HCEC 1CT (cell line): ENCODE measurements at regions not wholly inside any gene's neighbourhood (a gene's known extent, or its start where the extent isn't known, plus 50 kb on each side); places are given as distances from the start of the nearest gene placed in this dataset.
A peak's percentile ranks its signal among the peaks of the same experiment; 100 is the strongest.

Experiments used
- DNase-seq: peaks from one replicate; pipeline ENCODE4 v3.0.0-alpha.2; 2017

DNA sequence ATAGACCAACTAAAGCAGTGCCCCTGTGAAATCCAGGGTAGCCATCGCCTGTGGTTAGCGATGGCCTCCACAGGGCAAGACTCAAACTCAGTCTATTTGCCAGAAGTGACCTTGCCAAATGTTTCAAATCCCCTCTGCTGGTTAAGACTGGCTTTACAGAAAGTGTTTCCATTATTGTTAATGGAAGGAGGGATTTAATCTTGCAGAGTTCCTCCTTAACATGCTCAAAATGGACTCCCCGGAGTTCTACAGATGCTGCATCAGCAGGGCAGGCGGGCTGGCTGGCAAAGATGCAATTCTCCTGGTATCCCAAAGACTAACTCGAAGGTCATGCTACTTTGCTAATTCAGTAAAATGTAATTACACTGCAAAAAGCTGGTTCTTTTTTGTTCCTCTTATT lies 313.0 kb upstream of the SLC7A11 start:
- DNase-seq: no peak

DNA sequence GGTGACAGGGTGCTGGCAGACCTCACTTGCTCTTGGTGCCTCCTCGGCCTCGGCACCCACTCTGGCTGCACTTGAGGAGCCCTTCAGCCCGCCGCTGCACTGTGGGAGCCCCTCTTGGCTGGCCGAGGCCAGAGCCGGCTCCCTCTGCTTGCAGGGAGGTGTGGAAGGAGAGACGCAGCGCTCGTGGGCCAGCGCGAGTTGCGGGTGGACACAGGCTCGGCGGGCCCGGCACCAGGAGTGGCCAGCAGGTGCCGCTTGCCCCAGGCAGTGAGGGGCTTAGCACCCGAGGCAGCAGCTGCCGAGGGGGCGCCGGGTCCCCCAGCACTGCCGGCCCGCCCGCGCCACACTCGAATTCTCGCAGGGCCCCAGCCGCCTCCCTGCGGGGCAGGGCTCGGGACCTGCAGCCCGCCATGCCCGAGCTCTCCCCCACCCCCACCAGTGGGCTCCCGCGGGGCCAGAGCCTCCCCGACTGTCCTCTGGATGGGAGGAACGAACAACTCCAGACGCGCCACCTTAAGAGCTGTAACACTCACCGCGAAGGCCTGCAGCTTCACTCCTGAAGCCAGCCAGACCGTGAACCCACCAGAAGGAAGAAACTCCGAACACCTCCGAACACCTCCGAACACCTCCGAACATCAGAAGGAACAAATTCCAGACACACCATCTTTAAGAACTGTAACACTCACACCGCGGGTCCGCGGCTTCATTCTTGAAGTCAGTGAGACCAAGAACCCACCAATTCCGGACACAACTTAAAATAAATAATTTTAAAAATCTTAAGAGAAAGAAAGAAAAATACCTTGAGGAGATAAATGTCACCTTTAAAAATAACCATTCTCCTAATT lies 311.1 kb upstream of the SLC7A11 start:
- no peak for DNase-seq

DNA sequence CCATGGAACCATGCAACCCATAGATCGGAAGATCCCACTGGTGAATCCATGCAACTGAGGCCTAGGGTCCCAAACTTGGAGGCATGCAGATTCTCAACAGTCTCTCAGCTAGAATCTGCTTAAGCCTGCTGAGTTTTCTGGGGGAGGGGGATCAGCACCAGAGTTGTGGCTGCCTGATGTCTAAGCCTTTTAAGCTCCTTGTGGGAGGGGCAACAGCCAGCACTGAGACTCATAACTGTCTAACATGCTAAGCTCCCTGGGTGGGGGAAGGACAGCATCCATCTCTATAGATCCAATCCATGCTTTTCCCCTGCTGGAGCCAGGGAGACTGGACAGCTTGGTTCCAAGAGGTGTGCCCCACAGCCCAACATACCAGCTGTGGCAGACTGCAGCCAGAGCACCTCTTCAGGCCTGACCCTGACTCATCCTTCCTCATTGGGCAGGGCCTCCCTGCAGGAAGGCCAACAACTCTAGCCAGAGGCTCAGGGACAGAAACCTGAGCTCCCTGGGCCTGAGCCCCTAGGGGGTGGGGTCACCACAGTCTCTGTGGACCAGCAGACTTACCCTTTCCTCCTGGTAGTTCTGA lies 300.1 kb upstream of the SLC7A11 start:
- no peak for DNase-seq

DNA sequence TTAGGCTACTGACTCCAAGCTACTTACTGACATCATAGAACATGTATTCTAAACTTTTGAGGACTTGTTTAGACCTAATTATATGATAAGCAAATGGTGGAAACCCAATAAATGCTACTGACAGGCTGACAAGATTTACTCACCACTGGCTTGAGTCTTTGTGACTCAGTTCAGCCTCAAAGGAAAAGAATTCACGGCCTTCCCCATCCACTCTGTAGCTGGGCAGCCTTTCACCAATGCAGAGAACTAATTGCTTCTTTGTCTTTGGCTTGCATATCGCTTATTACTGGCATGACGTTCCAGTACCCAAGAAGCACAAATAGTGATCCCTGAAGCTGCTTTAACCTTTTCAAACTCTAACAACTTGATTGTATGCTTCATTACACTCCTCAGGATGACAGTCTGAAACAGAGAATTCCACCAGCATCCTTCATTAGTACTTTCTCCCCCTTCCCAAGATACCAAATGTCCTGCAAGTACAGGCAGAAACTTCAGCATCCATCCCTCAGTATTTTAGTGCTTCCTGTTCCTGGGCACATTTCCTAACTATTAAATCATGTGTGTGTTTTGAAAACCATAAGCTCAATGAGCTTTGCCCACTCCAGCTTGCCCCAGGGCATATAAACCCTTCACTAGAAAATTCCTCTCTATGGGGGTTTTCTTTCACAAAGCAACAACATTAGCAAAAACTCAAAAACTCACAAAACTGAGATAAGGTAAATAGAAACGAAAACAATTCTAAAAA lies 298.1 kb upstream of the SLC7A11 start:
- DNase-seq: no peak

DNA sequence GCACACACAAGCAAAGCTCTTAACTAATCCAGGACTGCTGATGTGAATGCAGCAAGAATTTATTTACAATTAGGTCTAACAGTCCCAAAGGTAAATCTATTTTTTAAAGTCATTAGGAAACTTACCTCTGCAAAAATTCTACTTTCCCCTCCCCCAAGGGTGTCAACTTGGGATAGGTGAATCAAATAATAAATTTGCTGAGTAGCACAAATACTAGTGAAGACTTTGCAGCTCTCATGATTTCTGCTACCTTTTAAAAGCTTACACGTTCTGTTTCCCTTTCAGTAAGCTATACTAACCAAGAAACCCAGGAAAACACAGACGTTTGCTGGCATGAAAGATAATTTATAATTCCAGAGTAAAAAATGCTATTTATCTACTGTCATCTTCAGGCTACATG lies 296.6 kb upstream of the SLC7A11 start:
- no peak for DNase-seq

DNA sequence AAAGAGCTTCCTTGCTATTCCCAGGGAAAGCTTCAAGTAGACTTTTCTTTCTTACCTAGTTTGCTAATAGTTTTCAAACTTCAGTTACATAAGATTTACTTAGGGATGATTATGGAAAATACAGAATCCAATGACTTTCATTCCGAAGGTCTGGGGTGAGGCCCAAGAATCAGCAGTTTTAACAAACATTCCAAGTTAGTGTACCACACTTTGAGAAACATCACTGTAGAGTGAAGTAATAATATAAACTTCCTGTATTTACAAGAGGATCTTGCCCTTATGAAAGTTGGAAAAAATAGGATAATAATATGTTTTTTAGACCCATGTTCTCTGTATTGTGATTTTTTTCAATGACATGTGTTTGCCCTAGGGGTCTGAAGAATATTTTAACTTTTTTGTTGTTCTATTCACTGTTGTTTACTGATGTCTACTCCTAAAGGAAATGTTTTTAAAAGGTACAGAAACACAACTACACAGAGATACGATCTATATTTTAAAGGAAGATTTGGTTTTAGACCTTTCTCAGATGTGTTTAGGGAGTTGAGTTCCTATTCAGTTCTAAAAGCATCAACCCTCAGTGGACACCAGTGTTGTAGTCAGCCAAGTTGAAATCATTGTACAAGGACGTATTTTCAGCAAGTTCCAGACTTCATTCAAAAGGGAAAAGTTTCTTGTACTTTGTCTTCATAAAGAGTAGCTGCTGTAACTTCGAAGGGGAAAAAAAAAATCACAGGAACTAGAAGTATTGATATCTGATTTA lies 295.8 kb upstream of the SLC7A11 start:
- DNase-seq: no peak

DNA sequence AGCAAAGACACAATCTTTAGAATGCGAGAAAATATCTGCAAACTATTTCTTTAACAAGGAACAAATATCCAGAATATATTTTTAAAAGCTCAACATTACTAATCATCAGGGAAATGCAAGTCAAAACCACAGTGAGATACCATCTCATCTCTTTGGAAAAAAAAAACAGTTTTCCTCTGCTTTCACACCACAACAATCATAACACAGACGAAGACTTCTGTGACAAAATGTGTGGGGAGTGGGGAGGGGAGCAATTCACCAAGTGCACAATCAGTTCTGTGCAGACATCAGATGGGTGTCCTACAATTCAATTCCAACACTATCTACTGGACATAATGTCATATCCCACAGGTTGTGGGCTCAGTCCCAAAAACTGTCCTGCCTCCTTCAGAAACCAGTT lies 293.2 kb upstream of the SLC7A11 start:
- DNase-seq: no peak

DNA sequence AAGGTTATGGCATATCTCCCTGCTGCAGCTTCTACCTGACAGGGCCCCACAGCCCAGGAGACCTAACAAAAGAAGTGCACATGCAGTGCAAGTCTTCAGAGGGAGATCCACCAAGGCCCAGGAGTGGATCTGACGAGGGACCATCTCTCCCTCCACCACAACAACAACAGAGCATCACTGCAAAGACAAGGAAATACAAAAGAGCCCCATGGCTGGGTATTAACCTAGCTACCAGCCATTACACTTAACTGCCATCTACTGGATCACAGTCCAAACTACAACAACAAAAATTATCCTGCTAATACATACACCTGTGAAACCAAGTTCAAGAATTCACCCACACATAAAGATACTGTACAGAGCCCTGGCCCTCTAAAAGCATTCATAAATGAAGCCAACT lies 280.2 kb upstream of the SLC7A11 start:
- no peak for DNase-seq

DNA sequence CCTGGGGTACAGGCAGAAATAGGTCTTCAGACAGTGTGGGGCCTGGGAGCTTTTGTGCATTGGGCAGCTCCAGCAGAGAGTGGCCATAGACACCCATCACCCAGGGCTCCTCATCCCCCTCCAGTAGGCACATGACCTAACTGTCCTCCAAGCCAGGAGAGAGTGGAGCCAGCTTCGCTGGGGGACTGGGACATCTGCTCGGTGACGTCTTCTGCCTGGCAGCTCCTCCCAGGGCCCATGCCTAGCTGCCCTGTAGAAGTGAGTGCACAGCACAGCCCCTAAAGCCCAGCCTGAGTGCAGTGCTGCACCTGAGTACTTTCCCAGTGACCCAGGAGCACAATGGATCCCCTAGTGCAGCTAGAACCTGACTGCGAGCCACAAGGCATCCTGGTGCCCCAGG lies 279.7 kb upstream of the SLC7A11 start:
- no peak for DNase-seq

DNA sequence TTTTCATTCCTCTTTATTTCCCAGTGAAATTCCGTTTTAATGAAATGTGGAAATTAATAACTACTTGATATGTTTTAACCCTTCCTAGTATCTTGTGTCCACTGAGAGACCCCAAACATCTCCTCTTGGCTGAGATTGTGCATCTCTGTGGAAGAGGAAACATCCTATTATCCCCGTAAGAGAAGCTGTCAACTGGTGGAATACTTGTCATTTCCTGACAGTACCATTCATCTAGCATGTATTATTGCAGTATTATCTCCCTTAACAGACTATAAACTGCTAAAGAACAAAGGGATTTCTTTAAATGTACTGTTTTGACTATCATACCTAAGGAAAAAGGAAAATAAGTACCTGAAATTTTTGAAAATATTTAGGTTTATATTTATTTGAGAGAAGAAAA lies 277.3 kb upstream of the SLC7A11 start:
- DNase-seq: no peak

DNA sequence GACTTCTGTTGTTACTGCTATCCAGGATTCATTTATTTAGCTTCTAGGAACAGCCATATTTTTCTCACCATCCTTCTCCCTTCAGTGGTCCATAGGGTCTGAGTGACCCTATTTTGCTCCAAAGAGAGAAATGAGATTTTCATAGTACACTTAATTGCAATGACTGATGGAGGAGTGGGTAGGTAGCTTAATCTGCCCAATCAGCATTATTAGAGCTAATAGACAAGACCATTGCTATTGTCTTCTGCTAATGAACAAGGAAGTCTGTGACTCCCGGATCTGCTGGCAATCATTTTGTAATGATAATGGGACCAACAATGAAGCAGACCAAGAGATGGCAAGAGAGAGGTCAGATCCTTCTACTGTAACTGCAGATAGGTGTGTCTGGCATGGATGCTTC lies 271.4 kb upstream of the SLC7A11 start:
- no peak for DNase-seq

DNA sequence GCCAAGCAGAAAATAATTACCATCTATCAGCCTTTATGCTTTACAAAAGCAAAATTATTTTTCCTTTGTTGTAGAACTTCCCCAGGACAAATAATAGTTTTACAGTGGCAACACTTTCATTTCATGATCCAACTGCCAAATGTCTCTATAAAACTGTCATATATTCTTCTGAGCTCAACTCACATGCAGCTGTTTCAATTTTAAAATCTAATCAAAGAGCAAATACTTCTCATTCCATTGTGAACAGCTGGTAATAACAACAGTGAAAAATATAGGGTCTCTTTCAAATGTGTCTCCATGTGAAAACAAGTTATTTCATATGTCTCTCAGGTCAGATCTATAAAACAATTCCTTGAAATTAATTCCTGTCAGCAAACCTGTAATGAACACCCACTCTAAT lies 270.6 kb upstream of the SLC7A11 start:
- DNase-seq: no peak

DNA sequence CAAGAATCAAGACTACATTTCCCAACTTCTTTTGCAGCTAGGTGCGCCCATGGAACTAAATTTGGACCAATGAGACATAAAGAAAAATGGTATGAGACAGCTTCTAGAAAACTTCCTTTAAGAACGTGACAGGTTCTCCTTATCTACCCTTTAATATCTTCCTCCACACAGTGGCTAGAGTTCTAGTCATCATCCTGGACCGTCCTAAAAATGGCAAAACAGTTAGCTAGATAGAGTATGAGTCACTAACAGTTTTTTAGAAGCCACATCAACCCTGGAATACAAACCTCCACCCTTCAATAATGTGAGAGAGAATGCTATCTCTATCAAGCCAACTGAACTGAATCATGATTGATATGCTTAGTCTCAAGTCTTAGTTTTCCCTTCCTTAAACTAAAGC lies 267.9 kb upstream of the SLC7A11 start:
- no peak for DNase-seq

DNA sequence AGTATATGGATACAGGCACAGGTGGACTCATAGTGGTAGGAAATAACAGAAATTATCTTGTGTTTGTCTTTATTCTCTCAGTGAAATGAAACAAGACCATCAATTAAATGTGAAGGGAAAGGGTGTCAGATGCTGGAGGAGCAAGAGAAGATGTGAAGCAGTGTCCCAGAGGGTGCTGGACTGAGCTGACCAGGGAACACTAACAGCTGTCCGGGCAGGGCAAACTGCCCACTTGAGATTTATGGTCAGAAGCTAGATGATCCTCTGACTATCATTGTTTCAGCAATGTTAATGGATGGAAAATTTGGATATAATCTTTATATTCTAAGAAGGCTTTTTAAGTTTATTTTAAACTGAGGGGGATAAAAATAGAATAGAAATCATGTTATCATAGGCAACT lies 267.2 kb upstream of the SLC7A11 start:
- DNase-seq: no peak

DNA sequence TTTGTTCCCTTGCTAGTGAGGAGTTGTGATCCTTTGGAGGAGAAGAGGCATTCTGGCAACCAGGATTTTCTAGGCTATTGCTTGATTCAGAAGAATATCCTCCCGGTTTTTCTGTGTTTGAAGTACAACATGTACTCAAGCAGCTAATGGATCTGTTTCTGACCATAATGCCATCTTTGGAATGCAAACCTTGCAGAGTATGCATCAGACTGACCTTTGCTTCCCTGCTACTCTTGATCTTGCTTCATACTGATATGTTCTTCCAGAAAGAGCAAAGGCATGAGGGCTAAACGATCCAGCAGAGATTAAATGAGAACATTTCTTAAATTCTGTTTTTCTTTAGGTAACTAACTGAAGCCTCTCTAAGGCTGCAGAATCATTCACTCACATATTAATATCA lies 265.4 kb upstream of the SLC7A11 start:
- DNase-seq: peak; percentile 35

DNA sequence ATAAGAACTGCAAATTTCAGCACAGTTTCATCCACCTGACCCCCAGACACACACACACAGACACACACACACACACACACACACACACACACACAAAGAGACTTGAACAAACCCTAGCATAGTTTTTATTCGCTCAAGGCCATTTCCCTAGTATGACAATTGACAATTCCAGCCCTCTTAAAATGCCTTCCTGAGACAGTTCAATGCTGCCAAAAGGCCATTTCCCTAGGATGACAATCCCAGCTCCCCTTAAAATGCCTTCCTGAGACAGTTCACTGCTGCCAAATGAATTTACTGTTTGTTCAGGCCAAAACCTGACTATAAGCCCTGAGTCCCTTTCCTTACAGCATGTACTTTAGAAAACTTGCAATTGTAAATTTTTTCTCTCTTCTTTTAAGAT lies 259.5 kb upstream of the SLC7A11 start:
- DNase-seq: no peak

DNA sequence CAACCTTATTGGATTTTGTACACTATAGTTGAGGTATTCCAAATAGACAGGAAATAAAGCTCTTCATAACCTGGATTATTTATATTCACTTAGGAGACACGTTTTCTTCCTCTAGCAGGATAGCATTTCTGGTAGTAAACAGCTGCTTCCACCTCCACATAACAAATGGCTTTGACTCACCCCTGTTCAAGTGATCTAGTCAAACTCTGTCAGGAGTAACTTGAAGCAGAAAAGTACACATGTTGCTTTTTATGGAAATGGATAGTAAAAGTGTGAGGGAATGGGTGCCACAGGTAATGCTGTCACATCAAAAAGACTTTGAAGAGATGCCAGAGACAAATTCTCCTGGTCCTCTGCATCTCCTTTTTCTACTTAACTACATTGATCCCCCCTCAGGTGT lies 258.7 kb upstream of the SLC7A11 start:
- DNase-seq: no peak

DNA sequence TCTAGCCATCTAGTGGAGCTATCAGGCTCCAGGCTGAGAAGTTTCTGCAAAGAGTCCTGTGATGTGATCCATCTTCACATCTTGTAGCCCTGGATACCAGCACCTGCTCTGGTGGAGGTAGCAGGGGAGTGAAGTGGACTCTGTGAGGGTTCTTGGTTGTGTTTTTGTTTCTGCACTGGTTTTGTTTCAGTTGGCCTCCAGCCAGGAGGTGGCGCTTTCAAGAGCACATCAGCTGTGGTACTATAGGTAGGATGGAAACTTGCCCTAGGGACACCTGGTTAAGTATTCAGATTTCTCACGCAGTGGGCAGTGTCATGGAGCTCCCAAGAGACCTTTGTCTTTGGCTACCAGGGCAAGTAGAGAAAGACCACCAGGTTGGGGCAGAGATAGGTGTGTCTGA lies 257.5 kb upstream of the SLC7A11 start:
- DNase-seq: no peak

DNA sequence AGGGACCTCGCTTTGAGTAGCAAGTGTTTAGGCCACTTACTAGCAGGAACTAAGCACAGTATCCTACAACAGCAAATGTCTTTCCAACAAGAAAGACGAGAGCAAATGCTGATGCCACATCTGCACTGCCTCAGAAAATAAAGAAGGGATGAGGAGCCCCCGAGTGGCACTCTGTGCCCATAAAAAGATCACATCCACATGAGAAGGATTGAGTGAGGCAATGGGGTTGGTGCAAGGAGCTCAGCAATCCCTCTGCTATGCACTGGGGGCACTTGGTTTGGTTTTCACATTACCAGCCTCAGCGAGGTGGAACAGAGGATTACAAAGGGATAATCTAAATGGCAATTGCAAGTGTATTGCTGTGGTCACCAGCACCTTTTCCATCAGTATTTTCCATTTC lies 252.8 kb upstream of the SLC7A11 start:
- DNase-seq: no peak

DNA sequence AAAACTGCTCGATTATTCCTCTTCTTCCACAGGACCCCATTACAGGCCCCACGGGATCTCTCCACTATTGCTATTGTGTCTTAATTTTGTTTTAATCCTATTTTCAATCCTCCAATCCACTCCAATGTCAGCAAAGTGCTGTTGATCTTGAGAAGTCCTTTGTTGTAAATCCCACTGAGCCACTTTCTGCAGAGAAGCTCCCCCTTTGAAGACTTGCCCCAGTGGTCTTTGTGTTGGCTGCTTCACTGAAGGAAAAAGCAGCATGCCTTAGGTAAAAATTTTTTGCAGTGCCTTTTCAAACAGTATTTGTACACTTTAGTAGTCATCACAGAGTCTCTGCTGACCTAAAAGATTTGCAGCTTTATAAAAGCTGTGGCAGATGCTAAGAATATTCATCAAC lies 252.0 kb upstream of the SLC7A11 start:
- DNase-seq: no peak

DNA sequence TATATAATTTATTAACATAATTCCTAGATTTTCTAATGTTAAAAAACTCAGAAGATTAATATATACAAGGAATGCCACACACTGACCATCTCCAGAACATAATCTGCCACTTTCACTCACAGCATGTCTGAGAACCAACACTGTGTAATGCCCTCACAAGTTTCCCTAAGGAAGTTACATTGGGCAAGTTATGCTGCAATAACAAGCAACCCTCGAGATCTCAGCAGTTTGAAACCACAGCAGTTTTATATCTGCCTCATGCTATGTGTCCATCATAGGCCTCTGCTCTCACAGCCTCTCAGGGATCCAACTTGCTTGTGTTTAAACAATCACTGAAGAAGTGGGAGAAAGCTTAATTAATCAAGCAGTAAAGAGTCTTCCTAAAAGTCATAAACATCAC lies 250.0 kb upstream of the SLC7A11 start:
- DNase-seq: no peak

DNA sequence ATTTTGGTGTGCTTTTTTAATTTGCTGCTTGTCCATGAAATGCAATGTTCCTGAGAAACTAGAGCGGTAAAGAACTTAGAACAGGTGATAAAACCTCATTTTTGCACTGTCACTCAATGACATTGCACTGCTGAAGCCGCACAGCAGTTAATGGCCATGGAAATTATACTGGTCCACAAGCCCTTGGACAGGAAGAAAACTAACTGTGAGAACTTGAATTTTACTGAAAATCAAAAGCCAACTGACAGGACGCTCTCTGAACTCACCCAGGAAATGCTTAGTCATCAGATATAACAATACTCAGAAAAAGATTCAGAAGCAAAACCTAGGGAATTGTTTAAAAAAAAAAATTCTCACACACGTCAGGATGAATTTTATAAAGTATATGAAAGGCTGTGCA lies 246.4 kb upstream of the SLC7A11 start:
- DNase-seq: no peak

DNA sequence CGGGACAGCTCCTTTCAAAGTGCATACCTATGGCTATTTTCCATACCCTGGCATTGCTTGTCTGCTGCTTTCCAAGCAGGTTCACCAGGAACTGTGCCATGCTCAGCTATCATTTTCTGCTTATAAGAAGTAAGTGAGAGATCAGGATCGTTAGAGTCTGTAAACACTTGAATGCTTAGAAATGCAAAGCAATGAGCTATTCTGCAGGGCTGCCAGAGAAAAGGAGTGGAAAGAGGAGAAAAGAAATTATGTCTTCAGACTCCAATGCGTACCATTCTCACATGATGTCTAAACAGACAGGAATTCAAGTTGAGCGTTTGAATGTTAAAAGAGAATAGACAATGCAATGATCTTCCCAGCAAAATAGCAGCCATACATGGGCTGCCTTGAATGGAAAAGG lies 245.5 kb upstream of the SLC7A11 start:
- DNase-seq: no peak

DNA sequence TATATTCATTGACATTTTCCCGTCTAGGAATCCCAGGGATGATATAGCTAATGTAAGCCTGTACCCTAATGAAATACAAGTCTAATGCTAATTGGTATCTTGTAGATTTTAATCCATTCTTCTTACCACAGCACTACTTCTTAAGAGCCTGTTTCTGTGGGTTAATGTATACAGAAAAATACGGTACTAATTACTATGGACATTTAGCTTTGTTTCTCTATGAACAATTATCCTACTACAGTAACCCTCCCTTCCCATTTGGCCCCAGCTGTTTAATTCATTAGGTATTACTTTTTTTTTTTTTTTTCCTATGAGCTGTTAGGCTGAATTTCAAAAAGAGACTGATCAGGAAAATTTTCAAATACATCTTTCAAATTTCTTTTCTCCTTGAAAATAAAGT lies 245.1 kb upstream of the SLC7A11 start:
- no peak for DNase-seq
